GM18858 (cell line): ENCODE measurements at regions not wholly inside any gene's neighbourhood (a gene's known extent, or its start where the extent isn't known, plus 50 kb on each side); places are given as distances from the start of the nearest gene placed in this dataset.

Experiments used
- ATAC-seq: cut with Tn5 transposase; IDR thresholded peaks from one replicate; pipeline ENCODE4 v1.9.1; 2021; ENCODE audit not compliant: unreplicated experiment

DNA sequence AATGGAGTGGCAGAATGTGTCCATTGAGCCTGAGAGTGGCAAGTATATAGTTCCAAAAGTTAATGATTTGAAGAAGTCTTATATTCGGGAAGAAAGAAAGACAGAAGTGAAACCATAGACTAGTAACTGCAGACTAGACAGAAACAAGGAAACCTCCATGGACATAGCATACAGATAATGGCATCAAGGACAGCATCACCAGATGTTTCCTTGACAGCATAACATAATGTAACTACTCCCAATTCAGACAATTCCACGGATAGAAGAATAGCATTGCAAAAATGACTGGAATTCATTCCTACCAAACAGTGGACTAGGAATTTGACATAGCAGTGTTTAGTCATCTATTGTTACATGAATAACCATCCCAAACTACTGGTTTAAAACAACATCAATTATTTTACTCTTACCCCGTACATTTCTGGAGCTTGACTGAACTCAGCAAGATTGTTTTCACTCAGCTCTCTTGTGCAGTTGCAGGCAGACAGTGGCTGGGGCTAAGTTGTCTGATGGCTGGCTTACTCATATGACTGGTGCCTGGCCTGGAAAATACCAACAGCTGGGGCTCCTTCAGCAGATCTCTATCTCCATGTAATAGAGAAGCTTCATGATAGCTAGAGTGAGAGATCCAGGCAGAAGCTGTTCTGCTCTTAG, 109.7 kb upstream of the GADL1 start:
- ATAC-seq: peak; percentile 47

GRCh38 chr3:31008994-31009393, 114.5 kb upstream of the GADL1 start:
- no peak for ATAC-seq

GRCh38 chr3:31009881-31010280, 115.4 kb upstream of the GADL1 start:
- no peak for ATAC-seq

DNA sequence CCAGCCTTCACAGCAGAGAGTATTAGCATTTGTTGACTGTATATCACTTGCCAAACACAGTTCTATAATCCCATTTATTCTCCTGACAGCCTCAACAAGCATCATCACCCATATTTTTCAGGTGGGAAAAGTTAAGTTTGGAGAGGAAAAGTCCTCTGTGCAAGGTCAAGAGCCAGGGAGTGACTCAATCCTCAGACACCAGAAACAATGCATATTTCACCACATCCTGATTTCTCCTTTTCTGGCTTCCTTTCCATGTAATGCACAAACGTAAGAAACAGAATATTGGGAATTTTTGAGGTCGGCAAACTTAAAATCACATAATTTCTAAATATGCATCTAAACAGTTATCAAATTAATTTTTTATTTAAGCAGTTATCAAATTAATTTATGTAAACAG, 116.0 kb upstream of the GADL1 start:
- ATAC-seq: no peak

GRCh38 chr3:31011380-31011779, 116.9 kb upstream of the GADL1 start:
- ATAC-seq: no peak

GRCh38 chr3:31013090-31013489, 118.6 kb upstream of the GADL1 start:
- ATAC-seq: no peak

DNA sequence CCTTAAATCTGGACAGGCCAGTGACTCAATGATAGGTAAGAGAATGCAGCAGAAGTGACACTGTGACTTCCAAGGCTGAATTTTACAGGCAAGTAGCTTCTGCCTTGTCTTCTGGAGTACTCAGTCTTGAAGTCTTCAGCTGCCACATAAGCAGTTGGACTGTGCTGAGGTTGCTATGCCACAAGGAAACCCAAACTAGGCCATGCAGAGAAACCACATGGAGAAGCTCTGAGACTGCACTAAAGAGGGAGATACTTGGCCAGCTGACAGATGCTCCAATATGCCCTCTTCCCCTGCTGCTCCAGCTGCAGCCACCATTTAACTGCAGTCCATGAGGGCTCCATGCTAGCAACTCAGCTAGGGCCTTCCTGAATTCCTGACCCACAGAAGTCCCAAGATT, 119.4 kb upstream of the GADL1 start:
- ATAC-seq: no peak

DNA sequence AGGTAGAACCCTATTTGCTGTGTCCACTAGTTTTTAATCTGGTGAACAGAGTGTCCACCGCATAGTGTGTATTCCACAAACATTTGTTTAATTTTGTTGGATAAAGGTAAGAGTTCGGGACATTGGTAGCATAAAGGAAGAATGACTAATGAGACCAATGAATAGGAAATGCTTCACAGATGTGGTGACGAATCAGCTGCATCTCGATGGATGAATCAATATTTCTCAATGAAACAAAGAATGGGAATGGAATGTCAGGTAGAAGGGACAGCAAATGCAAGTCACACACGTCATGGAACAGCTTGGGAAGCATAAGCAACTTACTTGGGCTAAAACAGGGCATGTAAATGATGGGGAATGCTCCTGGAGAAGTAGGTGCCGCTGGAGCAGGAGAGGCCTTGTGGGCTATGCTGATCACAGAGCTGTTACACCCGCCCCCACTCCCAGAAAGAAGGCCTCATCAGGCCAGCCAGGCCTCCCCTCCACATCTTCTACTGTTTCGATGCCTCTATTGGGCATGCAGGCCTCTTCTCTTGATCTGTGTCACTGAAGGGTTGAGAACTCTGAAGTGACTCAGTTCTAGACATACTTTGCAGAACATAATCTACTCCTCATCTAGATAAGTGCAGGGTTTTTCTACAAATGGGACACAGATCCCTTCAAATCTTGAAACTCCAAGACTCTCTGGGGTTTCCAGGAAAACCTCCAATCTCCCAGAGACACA, 120.0 kb upstream of the GADL1 start:
- ATAC-seq: no peak

- ATAC-seq: no peak
Measured at GRCh38 chr3:31016196-31016595, 121.7 kb upstream of the GADL1 start.

- no peak for ATAC-seq
Measured at GRCh38 chr3:31022716-31023115, 128.3 kb upstream of the GADL1 start.

DNA sequence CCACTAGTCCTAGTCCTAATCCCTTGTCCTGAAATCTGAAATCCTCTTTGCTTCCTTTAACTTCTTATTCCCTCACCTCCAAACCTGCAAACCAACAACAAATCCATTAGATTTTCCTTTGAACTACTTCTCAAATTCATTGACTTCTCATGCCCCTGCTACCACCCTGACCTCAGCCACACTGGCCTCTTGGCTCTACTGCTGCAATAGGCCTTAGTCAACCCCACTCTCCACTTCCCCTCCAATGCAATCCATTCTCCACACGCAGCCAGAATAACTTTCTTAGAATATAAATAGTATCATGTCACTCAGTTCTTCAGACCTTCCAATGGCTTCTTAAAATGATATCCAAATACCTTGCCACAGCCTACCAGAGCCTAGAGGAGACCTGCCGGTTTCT, 131.1 kb upstream of the GADL1 start:
- ATAC-seq: no peak

DNA sequence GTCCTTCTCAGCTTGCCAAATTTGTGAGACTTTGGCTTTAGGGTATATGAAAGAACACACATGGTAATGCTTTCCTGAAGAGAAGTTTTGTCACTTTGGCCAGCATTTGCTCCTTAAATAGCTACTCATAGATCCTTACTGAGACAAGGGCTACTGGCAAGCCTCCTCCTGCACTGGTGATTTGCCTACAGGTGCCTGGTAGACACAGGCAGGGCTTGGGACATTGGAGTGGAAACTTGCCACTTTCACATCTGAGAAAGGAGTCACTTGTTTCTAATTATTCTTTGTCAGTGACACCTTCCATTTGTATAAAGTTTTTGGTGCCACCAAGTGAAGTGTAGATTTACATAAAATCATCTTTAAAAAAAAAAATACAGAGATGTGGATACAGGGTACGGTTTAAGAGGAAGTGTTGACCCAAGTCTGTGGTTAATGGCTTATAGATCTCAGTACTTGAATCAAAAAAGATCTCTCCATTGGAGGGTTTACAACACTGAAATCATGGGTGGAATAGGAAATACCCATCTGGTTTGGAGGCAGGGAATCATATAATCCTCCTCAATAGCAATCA, 132.8 kb upstream of the GADL1 start:
- ATAC-seq: no peak

GRCh38 chr3:31027914-31028313, 133.5 kb upstream of the GADL1 start:
- ATAC-seq: no peak

DNA sequence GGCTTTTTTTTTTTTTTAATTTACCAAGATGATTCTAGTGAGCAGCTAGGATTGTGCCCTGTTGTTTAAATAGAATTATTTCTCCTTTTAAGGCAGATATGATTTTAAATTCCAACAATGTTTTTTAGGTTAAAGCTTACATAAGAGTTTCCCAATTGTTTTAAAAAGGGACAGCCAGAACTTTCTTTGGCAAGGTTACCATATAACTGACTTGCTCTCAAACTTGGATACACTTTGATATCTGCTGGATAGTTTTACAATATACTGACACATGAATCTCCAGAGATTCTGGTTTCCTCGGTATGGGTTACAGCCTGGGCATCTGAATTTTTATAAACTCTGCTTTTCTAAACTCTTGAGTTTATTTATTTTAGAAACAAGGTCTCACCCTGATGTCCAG, 134.3 kb upstream of the GADL1 start:
- ATAC-seq: no peak

GRCh38 chr3:31029706-31030105, 135.2 kb upstream of the GADL1 start:
- no peak for ATAC-seq

- no peak for ATAC-seq
Measured at GRCh38 chr3:31035681-31036080, 141.2 kb upstream of the GADL1 start.

DNA sequence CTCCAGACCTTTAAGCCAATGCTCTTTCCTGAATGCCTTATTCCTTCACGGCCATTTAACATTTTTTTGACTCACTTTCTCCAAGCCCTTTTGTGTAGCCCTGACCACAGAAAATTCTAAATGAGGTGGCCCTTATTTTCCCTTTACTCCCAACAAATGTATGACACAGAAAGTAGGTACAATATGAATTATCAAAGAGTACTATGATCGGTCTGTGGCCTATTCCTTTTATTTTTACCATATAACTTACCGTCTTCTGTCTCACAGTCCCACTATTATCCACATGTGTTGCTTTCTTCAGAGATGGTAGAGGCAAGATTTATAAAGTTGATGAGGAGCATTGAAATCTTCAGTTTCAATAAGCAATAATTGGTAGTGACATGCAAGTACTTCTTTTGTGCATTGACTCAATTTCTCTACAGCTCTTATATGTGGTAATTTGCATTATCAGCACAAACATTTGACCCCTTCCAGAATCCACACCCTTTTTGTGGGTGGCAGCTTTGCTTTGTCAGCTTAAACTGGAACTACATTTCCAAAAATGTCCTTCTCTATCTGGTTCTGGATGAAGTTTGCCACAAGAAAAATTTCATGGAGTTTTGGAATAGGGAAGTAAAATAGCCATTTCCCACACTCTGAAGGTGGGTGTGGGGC, 143.8 kb upstream of the GADL1 start:
- no peak for ATAC-seq

DNA sequence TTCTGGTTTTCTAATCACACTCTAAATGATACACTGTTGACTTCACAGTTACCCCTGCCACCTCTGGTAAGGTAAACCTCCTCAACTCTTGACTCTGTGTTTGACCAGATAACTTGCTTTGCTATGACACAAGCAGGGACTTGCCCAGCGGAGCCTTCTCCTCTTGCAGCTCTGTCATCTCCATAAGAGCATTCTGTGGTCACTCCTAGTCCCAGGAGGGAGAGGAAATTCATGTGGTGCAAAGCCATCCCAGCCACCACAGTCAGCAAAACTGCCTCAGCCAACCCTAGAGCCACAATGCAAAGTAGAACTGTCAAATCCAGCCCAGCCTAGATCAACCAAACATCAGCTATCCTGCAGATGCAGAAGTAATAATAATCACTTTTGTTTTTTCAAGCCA, 144.7 kb upstream of the GADL1 start:
- no peak for ATAC-seq

DNA sequence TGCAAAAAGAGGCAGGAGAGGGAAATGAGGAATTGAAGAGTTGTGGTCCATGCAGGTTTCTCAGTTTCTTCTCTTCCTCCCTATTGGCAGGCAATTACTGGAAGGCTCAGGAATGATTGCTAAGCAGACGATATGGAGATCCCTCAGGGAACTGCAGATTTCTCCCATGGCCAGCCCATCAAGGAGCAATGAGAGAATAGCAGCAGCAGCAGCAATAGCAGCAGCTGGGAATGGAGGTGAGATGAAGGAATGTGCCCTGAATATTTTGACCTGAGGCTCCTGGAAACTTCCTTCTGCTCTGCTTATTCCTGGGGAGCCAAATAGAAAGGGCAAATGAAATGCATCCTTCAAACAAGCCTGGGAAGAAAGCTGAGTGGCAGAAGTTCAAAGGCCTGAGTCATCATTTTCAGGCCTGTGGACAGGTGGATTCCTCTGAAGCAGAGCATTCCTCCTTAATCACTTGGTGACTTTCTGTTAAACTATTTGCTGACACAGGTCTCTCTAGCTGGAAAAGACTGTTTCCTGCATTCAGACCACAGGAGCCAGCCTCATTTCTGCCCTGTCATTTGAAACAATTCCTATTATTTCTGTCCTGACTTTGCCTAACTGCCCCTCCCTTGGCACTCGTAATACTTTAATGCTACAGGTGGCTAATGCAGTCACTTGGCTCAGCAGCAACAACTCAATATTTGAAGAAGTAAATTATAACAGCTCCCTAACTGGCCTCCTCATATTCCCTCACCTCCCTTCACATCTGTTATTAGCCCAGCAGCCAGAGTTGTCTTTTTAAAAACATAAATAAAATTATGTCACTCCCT, 146.9 kb upstream of the GADL1 start:
- no peak for ATAC-seq

GRCh38 chr3:31043184-31043819, 148.8 kb upstream of the GADL1 start:
- ATAC-seq: no peak

- ATAC-seq: no peak
Measured at GRCh38 chr3:31047673-31048072, 153.2 kb upstream of the GADL1 start.
